ENCODE measurements at regions not wholly inside any gene's neighbourhood (a gene's known extent, or its start where the extent isn't known, plus 50 kb on each side); places are given as distances from the start of the nearest gene placed in this dataset.

GRCh38 chr12:87383680-87384079, 645.5 kb downstream of the C12orf50 start:
- DNase-seq (no peak), ATAC-seq (ENCODE audit: low FRiP score in 2 of 2) (no peak)
- H3K27ac ChIP-seq, result no peak overlapping the region
- H3K4me1 ChIP-seq, result no peaks in the 10 kb centered on the region
- no peak for TF ChIP-seq POLR2AphosphoS5 (IDR thresholded peaks at IDR 0.05)
- TF ChIP-seq CTCF (IDR thresholded peaks at IDR 0.05), result no peak
- TF ChIP-seq POLR2A (IDR thresholded peaks at IDR 0.05), result no peak
- TF ChIP-seq EP300 (IDR thresholded peaks at IDR 0.05), result no peak
- H3K9me3 ChIP-seq, result no peaks in the 10 kb centered on the region
- no peak overlapping the region for H3K4me3 ChIP-seq
- no peaks in the 10 kb centered on the region for H3K36me3 ChIP-seq
- no peaks in the 10 kb centered on the region for H3K27me3 ChIP-seq

GRCh38 chr12:87382959-87383566, 646.1 kb downstream of the C12orf50 start:
- WGBS, 2 donors, result 83 to 87% methylated on average over 2 of the region's 2 CpGs
- DNase-seq, result no peak

GRCh38 chr12:87382436-87382835, 646.8 kb downstream of the C12orf50 start:
- Histone ChIP-seq H3K9me3 (no peaks in the 10 kb centered on the region), H3K4me1 (no peaks in the 10 kb centered on the region), H3K4me3 (no peak overlapping the region), H3K36me3 (no peaks in the 10 kb centered on the region), H3K27ac (no peak overlapping the region), H3K27me3 (no peaks in the 10 kb centered on the region)
- DNase-seq (no peak), ATAC-seq (ENCODE audit: low FRiP score in 2 of 2) (no peak)
- TF ChIP-seq EP300 (IDR thresholded peaks at IDR 0.05), result no peak
- TF ChIP-seq POLR2A (IDR thresholded peaks at IDR 0.05), result no peak
- no peak for TF ChIP-seq CTCF (IDR thresholded peaks at IDR 0.05)
- no peak for TF ChIP-seq POLR2AphosphoS5 (IDR thresholded peaks at IDR 0.05)
- WGBS, 2 donors, result 68 to 91% methylated on average over 2 of the region's 2 CpGs

More at GRCh38 chr12:87382959-87383566, 646.1 kb downstream of the C12orf50 start:
- H3K36me3 ChIP-seq, result no peaks in the 10 kb centered on the region
- no peak overlapping the region for H3K27ac ChIP-seq
- H3K4me3 ChIP-seq, result no peak overlapping the region
- H3K27me3 ChIP-seq, result no peaks in the 10 kb centered on the region
- TF ChIP-seq CTCF (IDR thresholded peaks at IDR 0.05) (no peak), POLR2A (IDR thresholded peaks at IDR 0.05) (no peak), POLR2AphosphoS5 (IDR thresholded peaks at IDR 0.05) (no peak), EP300 (IDR thresholded peaks at IDR 0.05) (no peak)
- no peaks in the 10 kb centered on the region for H3K4me1 ChIP-seq
- no peaks in the 10 kb centered on the region for H3K9me3 ChIP-seq
- no peak for ATAC-seq (ENCODE audit: low FRiP score in 2 of 2)

GRCh38 chr12:87381742-87382141, 647.5 kb downstream of the C12orf50 start:
- no peak overlapping the region for H3K27ac ChIP-seq
- no peaks in the 10 kb centered on the region for H3K9me3 ChIP-seq
- no peaks in the 10 kb centered on the region for H3K4me1 ChIP-seq
- TF ChIP-seq POLR2A (IDR thresholded peaks at IDR 0.05), result no peak
- TF ChIP-seq POLR2AphosphoS5 (IDR thresholded peaks at IDR 0.05), result no peak
- TF ChIP-seq EP300 (IDR thresholded peaks at IDR 0.05), result no peak
- TF ChIP-seq CTCF (IDR thresholded peaks at IDR 0.05), result no peak
- DNase-seq, result no peak
- H3K27me3 ChIP-seq, result no peaks in the 10 kb centered on the region
- 89% methylated on average over 1 of the region's 1 CpG for WGBS, 2 donors
- ATAC-seq (ENCODE audit: low FRiP score in 2 of 2), result no peak
- no peak overlapping the region for H3K4me3 ChIP-seq
- H3K36me3 ChIP-seq, result no peaks in the 10 kb centered on the region

- no peak for DNase-seq
- Histone ChIP-seq H3K4me3 (no peak overlapping the region), H3K27me3 (no peaks in the 10 kb centered on the region), H3K4me1 (no peaks in the 10 kb centered on the region), H3K9me3 (no peaks in the 10 kb centered on the region), H3K27ac (no peak overlapping the region), H3K36me3 (no peaks in the 10 kb centered on the region)
- 78 to 88% methylated on average over 2 of the region's 2 CpGs for WGBS, 2 donors
- no peak for TF ChIP-seq CTCF (IDR thresholded peaks at IDR 0.05)
- no peak for TF ChIP-seq EP300 (IDR thresholded peaks at IDR 0.05)
- no peak for TF ChIP-seq POLR2AphosphoS5 (IDR thresholded peaks at IDR 0.05)
- TF ChIP-seq POLR2A (IDR thresholded peaks at IDR 0.05), result no peak
- no peak for ATAC-seq (ENCODE audit: low FRiP score in 2 of 2)
These were observed 650.7 kb downstream of the C12orf50 start for GRCh38 chr12:87378526-87378925.

All from upper lobe of left lung (tissue), 6 donors.